ENCODE measurements at regions not wholly inside any gene's neighbourhood (a gene's known extent, or its start where the extent isn't known, plus 50 kb on each side); places are given as distances from the start of the nearest gene placed in this dataset.

DNA sequence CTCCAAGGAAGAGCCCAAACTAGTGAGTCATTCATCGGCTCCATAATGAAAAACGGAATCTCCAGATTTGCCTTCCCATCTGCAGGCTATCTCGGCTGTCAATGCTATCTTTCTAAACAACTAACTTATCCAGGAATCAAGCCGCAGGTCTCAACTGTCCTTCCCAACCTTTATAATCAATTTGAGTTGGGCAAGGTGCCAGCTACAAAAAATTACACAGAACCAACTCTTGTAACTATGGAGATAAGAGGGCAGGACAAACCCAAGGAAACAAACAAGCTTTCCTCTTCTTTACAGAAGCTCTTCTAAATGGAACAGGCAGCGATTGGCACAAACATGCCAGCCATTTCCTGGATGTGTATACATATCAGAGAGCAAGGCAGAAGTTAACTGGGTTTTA, 61.2 kb upstream of the RAI2 start:
- no peak for DNase-seq (ENCODE audit: extremely low read depth, insufficient read length)
- Histone ChIP-seq H3K36me3 (ENCODE audit: control insufficient read depth, insufficient read depth, low read length) (no peaks in the 10 kb centered on the region), H3K27me3 (replicated peaks; ENCODE audit: control insufficient read depth, insufficient read depth, low read length) (no peaks in the 10 kb centered on the region), H3K4me3 (replicated peaks; ENCODE audit: low read depth, low read length) (no peak overlapping the region)
- TF ChIP-seq, protein P1, sequence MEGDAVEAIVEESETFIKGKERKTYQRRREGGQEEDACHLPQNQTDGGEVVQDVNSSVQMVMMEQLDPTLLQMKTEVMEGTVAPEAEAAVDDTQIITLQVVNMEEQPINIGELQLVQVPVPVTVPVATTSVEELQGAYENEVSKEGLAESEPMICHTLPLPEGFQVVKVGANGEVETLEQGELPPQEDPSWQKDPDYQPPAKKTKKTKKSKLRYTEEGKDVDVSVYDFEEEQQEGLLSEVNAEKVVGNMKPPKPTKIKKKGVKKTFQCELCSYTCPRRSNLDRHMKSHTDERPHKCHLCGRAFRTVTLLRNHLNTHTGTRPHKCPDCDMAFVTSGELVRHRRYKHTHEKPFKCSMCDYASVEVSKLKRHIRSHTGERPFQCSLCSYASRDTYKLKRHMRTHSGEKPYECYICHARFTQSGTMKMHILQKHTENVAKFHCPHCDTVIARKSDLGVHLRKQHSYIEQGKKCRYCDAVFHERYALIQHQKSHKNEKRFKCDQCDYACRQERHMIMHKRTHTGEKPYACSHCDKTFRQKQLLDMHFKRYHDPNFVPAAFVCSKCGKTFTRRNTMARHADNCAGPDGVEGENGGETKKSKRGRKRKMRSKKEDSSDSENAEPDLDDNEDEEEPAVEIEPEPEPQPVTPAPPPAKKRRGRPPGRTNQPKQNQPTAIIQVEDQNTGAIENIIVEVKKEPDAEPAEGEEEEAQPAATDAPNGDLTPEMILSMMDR (IDR thresholded peaks at IDR 0.05; ENCODE audit: insufficient read depth, low read length, poor library complexity, severe bottlenecking) = no peak

DNA sequence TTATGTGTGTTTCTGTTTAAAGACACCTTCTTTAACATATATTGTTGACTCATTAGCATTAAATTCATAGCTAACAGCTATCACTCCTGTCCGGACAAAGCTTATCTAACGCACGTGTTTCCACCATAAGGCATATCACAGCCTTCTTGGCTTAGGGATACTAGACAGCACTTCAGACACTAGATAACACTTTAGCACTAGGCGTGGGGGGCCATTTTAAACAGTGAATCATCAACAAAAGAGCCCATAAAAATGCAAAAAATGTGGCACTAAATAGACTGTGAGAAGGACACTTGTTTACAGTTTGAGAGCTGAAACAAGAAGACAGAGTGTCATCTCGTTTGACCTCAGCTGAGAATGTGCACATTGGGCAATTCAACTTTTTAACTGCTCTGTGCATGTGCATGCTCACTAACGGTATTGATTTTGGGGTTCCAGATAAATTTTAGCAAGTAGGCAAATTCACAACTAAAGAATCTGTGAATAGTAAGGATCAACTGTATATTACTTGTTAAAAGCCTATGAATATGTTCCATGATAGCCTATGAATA, 58.9 kb upstream of the RAI2 start:
- Histone ChIP-seq H3K4me3 (replicated peaks; ENCODE audit: low read depth, low read length) (no peak overlapping the region), H3K27me3 (replicated peaks; ENCODE audit: control insufficient read depth, insufficient read depth, low read length) (no peaks in the 10 kb centered on the region), H3K36me3 (ENCODE audit: control insufficient read depth, insufficient read depth, low read length) (no peaks in the 10 kb centered on the region)
- DNase-seq (ENCODE audit: extremely low read depth, insufficient read length) = no peak
- TF ChIP-seq, protein P1 (IDR thresholded peaks at IDR 0.05; ENCODE audit: insufficient read depth, low read length, poor library complexity, severe bottlenecking) = no peak

DNA sequence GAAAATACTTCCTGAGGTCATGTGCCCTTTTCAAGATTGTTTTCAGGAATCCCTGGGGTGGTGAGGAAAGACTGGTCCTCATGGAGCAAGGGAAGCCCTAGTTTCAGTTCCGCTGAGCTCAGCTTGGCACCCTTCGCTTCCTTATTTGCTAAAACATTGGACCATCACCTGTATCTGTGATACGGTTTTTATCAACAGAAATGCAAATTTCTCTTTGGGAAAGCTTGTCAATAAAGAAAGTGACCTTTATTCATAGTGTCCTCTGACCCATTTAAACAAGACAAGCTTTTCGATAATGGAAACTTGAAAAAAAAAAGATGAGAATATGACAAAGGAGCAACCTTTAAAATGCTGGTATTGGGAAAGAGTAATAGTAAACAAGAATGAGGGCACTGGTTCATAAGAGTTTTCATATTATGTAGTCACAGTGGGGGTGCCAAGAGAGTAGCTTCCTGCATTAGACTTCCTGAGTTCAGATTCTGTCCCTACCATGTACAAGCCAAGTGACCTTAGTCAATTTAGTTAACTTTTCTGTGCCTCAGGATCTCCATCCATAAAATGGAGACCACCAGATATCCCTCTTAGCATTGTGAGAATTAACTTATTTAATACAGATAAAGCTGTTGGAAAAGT, 57.0 kb upstream of the RAI2 start:
- DNase-seq (ENCODE audit: extremely low read depth, insufficient read length) = no peak
- TF ChIP-seq, protein P1 (IDR thresholded peaks at IDR 0.05; ENCODE audit: insufficient read depth, low read length, poor library complexity, severe bottlenecking) = no peak
- Histone ChIP-seq H3K27me3 (replicated peaks; ENCODE audit: control insufficient read depth, insufficient read depth, low read length) (no peaks in the 10 kb centered on the region), H3K36me3 (ENCODE audit: control insufficient read depth, insufficient read depth, low read length) (no peaks in the 10 kb centered on the region), H3K4me3 (replicated peaks; ENCODE audit: low read depth, low read length) (no peak overlapping the region)

DNA sequence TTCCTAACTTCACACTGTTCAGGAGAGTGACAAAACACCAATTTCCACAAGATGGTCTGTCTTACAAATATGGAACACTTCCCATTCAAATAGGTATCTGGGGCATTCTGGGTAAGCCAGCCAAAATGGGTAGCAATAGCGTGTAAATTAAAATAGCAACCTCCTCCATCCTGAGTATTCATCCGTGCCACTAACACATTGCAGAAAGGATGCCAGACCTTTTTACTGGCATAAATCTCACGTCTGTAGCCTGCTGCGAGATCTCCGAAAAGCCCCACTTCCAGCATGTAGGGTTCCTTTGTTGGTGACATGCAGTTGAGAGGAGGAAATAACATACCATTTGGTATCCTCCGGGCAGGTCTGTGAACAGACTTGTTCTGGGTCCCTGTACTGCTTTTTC, 52.7 kb upstream of the RAI2 start:
- DNase-seq (ENCODE audit: extremely low read depth, insufficient read length) = no peak
- no peak overlapping the region for H3K4me3 ChIP-seq (replicated peaks; ENCODE audit: low read depth, low read length)
- no peaks in the 10 kb centered on the region for H3K27me3 ChIP-seq (replicated peaks; ENCODE audit: control insufficient read depth, insufficient read depth, low read length)
- H3K36me3 ChIP-seq (ENCODE audit: control insufficient read depth, insufficient read depth, low read length) = no peaks in the 10 kb centered on the region
- TF ChIP-seq, protein P1 (IDR thresholded peaks at IDR 0.05; ENCODE audit: insufficient read depth, low read length, poor library complexity, severe bottlenecking) = no peak

Measured in GM06990 (cell line).